ENCODE measurements at regions not wholly inside any gene's neighbourhood (a gene's known extent, or its start where the extent isn't known, plus 50 kb on each side); places are given as distances from the start of the nearest gene placed in this dataset.

GRCh38 chr13:104764600-104764999 is 1698.4 kb upstream of the SLC10A2 start:
- TF ChIP-seq POLR2A (IDR thresholded peaks at IDR 0.05) (no peak), CTCF (IDR thresholded peaks at IDR 0.05) (no peak), EP300 (IDR thresholded peaks at IDR 0.05) (no peak)

All from gastroesophageal sphincter (tissue), 3 donors.